GM12892 (cell line): ENCODE measurements at regions not wholly inside any gene's neighbourhood (a gene's known extent, or its start where the extent isn't known, plus 50 kb on each side); places are given as distances from the start of the nearest gene placed in this dataset.

Experiments used
- POLR2A ChIP-seq: IDR thresholded peaks from 2 replicates; pipeline ENCODE4 v1.6.1; 2011; ENCODE audit warnings: low read depth, low read length, control low read depth
- POLR2AphosphoS5 ChIP-seq: IDR thresholded peaks from 2 replicates; pipeline ENCODE4 v1.6.1; 2011; ENCODE audit warnings: low read depth, low read length, control low read depth

DNA sequence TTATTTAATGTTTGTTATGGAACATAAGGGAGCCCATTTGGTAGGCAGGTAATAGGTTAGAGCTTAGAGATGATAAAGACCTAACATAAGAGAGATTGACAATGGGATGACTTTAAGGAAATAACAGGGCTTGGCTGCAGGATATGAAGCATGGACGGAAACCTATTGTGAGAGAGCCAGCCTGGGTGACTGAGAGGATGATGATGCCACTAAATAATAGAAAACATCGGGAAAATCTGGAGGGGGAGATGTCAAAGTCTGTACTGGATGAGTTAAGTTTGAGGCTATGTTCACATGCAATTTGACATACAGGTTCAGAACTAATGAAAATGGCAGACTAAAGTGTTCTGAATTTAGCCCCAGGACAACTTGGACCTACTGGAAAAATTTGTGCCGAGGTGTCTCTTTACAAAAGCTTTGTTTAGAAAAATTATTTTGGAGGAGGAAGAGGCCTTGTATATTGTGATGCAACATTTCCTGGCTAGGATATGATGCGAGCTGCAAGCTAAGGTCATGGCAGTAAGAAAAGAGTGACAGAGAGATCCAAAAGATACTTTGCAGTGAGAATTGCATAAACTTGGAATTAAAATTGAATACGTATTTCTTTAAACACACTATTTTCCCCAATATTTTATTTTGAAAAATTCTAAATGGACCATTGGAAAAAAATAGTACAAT lies 339.3 kb upstream of the PLET1 start:
- TF ChIP-seq POLR2A (no peak), POLR2AphosphoS5 (no peak)
